ENCODE measurements at regions not wholly inside any gene's neighbourhood (a gene's known extent, or its start where the extent isn't known, plus 50 kb on each side); places are given as distances from the start of the nearest gene placed in this dataset.
A peak's percentile ranks its signal among the peaks of the same experiment; 100 is the strongest.

DNA sequence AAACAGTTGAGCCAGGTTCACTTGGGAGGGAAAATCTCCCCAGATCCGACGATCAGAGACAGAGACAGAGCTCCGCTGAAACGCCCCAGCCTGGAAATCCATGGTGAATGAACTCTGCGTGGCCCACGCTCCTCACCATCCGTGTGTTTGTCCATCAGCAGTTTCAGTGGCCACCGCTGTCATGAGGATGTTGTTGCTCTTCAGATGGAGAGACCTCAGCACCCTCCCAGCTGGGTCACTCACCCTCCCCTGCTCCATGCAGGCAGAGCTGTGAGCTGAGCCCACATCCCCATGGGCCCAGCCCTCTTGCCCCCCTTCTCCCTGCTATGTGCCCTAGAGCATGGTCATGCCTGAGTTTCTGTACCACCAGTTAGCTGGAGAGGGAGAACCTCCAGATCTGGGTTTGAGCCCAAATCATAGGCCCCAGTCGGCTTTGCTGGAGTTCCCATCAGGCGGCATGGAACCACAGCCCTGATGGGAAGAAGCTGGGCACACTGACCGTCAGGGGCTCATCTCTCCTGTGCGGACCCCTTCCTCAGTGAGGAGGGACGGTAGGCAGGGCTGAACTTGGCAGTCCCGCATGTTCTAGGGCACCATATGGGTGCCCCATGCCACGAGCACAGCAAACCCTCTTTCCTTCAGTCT, 154.4 kb upstream of the COL5A1 start:
- no peak for DNase-seq

GRCh38 chr9:134488331-134489280, 153.0 kb upstream of the COL5A1 start:
- peak in 5 of 56 donors; percentile 4 to 24 (median 11) for DNase-seq

DNA sequence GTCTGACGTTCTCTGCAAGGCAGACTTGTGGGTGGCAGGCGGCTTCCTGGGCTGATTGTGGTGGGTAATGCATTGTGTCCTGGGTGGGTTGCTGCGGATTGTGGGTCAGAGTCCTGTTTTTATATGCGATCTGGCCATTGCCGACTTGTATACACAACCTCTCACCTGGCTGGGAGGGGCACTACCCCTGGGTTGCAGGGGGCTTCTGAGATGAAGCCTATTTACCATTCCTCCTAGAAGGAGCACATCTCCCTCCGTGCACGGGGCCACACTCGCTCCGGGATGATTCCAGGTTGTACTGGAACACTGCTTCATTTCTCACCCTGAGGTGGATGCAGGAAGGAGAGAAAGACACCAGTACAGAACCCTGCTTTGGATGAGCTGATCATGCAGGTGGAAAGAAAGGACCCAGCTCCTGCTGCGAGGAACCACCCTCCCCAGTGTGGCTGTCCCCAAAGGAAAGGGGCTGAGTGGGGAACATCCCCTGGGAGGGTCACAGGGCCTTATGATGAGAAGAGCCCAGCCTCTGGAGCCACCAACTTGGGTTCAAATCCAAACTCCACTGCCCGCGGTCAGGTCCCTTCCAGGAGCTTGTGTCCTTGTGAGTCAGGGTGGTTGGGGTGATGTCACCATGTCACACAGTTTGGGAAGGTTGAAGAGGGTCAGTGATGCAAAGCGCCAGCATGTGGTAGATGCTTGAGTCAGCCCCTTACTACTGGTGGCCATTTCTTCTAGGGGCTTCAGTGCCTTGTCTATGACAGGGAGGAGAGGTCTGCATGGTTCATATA, 151.8 kb upstream of the COL5A1 start:
- DNase-seq = no peak

DNA sequence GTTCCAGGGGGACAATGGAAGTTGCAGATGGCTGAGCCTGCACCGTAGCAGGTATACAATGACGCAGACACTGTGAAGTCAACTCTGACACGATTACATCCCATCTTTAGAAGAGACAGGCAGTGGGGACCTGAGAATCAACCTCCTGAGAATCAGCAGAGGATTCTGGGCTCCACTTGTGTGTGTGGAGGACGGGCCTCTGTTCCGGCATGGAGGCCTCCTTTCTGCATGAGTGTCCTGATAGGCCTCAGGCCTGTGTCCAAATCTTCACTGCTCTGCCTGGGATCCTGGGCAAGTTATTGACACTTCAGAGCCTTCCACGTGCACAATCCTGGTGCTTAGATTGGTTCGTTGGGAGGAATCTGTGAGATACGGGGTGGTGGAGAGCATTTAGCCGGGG, 151.2 kb upstream of the COL5A1 start:
- DNase-seq = no peak

DNA sequence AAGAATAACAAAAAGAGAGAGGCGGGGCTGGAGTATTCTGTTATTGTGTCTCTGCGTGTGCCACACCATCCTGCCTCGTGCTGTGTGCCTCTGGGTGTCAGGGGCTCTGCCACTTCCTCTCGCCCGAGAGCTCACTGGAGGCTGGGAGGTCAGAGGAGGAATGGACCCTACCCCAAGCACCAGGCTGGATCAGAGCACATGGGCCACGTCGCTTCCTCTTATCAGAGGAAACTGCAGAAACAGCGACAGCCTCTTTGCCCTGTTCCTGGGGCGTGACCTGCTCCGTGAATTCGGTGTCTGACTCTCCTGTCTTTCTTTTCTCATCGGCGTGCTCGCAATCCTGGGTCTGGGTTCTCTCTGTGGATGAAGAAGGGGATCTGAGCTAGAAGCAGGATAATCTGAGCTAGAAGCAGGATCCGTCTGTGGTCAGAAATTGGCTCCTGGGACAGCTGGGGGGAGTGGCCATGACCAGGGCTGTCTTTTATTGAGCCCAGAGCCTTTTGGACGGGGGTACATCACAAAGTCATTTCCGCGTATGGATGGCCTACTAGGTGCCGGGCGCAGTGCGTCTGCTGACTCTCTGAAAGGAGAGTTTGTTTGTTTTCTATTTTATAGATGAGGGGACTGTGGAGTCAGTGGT, 150.3 kb upstream of the COL5A1 start:
- no peak for DNase-seq

DNA sequence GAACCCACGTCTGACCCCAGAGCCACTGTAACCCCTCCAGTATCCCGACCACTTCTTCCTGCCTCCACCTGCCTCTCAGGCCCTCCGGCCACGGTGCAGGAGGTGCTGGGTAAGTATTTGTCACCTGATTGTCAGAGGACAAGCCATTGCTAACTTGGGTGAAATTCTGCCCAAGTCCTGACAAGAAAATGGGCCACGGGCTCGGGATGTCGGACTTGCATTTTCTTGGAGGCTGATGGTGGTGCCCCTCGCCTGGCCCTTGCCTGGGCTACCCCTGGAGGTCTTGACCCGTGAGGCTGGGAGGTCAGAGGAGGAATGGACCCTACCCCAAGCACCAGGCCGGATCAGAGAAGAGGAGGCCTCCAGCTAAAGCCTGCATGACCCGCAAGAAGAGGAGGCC, 149.7 kb upstream of the COL5A1 start:
- no peak for DNase-seq

GRCh38 chr9:134492281-134492691, 149.3 kb upstream of the COL5A1 start:
- no peak for DNase-seq

DNA sequence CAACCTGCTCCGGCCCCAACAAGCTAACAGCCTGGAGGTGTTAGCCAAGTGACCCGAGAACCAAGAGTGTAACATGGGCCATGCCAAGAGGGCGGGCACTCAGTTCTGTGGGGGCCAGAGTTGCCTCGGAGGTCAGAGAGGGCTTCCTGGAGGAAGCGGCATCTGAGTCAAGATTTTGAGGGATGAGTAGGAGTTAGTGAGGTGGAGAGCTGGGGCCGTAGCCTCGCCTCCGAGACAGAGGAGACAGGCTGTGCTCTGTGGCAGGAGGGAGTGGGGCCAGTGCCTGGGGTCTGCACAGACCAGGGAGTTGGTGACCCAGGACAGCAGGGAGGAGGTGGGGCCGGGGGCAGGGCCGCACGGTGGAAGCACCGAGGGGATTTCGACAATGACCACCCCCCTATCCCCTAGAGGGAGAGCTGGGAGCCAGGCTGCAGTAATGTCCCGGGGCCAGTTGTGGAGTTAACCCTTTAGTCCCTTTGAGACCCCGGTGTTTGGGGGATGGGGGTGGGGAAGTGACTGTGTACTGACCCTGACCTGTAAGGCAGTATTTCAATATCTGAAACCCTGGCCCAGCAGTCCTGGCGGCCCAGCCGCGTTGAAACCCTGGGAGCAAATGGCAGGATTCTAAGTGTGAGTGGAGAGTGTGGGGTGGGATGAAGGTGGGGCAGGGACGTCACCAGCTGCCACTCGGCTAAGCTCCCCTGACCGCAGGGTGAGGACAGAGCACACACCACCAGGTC, 148.7 kb upstream of the COL5A1 start:
- DNase-seq = no peak

DNA sequence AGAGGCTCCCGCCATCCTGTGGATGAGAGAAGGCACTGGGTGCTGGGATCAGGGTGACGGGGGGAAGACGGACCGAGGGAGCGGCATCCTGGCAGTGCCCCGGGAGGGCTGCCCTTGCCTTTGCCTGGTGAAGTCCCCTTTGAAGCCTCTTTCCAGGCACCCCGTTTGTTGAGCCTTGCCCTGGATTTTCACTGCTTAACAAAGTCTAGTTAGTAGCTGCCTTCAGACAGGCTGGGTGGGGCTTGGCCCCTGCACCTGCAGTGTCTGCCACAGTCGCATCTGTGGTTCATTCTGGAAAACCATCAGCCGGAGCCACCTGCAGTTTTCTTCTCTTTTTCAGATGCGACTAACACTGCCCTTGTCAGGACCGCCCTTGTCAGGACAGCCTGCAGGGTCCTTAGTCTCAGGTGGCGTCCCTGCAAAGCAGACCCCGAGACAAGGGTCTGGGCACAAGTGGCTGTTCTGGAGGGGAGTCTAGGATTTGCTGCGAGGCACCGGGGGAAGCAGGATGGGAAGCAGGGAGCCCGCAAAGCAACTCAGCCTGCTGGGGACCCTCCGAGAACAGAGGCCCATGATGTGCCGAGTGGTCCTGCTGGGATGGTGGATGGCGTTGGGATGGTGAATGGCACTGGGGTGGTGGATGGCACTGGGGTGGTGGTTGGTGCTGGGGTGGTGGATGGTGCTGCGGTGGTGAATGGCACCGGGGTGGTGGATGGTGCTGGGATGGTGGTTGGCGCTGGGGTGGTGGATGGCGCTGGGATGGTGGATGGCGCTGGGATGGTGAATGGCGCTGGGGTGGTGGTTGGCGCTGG, 147.9 kb upstream of the COL5A1 start:
- no peak for DNase-seq

- no peak for DNase-seq
Observed at GRCh38 chr9:134494273-134494815, 147.3 kb upstream of the COL5A1 start.

DNA sequence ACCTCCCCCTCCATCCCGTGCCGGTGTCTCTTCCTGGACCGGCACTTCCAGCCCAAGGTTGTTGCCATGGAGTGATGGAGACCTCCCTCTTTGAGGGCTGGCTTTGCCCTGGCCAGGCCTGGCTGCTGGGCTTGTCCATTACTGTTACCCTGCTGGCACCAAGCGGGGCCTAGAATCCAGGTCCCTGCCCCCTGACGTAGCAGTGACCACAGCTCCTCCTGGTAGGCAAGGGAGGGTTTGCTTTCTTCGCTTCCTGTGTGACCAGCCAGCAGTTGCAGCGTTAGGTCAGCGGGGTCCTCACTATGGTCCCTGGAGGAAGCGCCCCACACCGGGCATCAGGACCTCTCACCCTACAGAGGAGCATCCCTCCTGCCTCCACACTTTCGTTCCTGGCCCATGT, 146.7 kb upstream of the COL5A1 start:
- DNase-seq = no peak

- no peak for DNase-seq
Observed at GRCh38 chr9:134495881-134496412, 145.7 kb upstream of the COL5A1 start.

DNA sequence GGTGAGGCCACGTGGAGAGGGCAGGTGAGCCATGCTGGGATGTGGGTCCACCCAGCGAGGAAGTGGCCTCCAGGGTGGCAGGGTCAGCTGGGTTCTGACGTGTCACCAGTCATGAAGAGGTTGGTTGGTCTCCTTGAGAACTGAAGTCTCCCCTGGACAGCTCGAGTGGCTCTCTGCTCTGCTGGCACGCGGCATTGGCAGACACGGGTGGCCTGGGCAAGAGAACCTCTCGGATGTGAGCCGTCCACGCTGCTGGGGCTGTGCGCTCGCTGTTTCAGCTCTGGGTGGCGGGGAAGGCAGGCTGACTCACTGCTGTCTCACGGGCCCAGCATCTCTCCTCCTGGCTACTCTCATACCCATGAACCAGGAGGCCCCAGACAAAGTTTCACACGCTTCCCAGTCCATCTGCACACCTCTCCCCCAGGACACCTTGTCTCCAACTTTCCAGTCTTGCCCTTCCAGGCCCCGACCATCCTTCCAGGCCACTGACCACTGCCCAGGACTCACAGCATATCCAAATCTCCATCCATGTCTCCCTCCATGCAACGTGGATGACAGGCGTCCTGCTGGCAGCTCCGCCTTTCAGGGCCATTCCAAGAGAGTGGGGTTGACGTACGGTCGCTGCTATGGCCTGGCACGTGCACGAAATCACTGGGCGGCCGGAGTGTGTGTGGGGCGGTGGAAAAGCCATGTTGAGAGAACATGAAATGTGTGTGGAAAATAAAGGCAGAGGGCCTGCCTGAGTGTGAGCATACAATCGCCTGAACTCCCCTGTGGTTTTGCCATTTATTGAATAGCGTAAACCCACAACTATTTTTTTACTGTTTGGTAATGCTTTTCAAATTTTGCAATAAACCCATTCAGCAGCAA, 145.0 kb upstream of the COL5A1 start:
- DNase-seq = no peak

DNA sequence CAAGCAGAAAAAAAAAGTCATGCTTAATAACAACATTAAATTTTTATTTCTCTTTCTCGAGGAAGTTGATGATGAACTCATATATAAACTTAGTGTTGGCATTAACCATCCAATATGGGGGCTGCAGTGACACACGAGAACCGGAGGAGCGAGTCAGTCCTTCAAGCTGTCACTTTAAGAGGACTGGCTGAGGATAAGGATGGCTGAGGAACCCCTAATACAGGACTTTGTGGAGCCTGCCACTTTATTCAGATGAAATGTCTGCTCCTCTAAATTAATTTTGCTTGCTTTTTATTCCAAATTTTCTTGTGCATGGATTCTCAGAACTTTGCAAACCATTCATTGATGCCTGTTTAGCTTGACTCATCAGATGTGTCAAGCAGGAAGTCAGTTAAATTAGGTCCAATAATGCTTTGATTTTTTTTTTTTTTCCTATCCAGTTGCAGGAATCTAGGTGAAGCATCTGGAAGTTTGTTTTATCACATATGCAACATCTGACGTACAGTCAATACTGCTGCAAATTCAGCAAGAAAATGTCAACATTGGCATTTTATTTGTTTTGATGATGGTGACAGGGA, 144.2 kb upstream of the COL5A1 start:
- DNase-seq = no peak

DNA sequence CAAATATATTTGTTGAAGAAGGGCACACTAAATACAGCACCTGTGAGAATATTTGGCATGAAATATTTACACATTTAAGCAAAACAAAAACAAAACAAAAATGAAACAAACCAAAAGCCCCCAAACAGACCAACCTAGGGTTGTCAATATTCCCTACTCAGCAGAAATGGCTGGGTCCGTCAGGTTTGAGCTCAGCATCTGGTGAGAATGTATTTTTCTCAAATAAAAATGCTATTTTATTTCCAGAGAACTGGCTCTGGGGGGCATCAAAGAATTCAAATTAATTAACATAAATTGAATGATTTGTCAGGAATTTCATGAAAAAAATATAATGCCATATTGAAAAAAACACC, 142.8 kb upstream of the COL5A1 start:
- DNase-seq = no peak

- DNase-seq = peak in 5 of 56 donors; percentile 3 to 45 (median 20)
Observed at GRCh38 chr9:134500931-134501760, 140.5 kb upstream of the COL5A1 start.

- no peak for DNase-seq
Observed at GRCh38 chr9:134501761-134502265, 139.8 kb upstream of the COL5A1 start.

Measured in nucleus accumbens (tissue), 56 donors.